SK-N-SH treated with all-trans-retinoic acid at 6 μM for 48 hours (cell line): ENCODE measurements at regions not wholly inside any gene's neighbourhood (a gene's known extent, or its start where the extent isn't known, plus 50 kb on each side); places are given as distances from the start of the nearest gene placed in this dataset.

Experiments
- BACH2 ChIP-seq: fragments of 250-450 bp; sonication (Bioruptor Pico); IDR thresholded peaks from 2 replicates; pipeline ENCODE4 v1.9.0; 2021; ENCODE audit warnings: mild to moderate bottlenecking, borderline replicate concordance
- CSRNP3 ChIP-seq: fragments of 250-450 bp; sonication (Bioruptor Pico); IDR thresholded peaks from 2 replicates; pipeline ENCODE4 v1.5.1; 2021; ENCODE audit warnings: mild to moderate bottlenecking, moderate library complexity
- GLIS3 ChIP-seq: fragments of 250-450 bp; sonication (Bioruptor Pico); IDR thresholded peaks from 2 replicates; pipeline ENCODE4 v1.5.0; 2020; ENCODE audit warnings: mild to moderate bottlenecking, moderate library complexity
- ISL1 ChIP-seq: fragments of 250-450 bp; sonication (Bioruptor Pico); IDR thresholded peaks from 2 replicates; pipeline ENCODE4 v2.1.2; 2022; ENCODE audit warnings: mild to moderate bottlenecking, moderate library complexity
- OSR1 ChIP-seq: fragments of 250-450 bp; sonication (Bioruptor Pico); IDR thresholded peaks from 2 replicates; pipeline ENCODE4 v1.8.0; 2022; ENCODE audit warnings: moderate library complexity, mild to moderate bottlenecking, inconsistent platforms
- PATZ1 ChIP-seq: fragments of 250-450 bp; sonication (Bioruptor Pico); IDR thresholded peaks from 2 replicates; pipeline ENCODE4 v1.8.0; 2020; ENCODE audit warnings: mild to moderate bottlenecking, moderate library complexity, borderline replicate concordance
- PPARA ChIP-seq: fragments of 250-450 bp; sonication (Bioruptor Pico); IDR thresholded peaks from 2 replicates; pipeline ENCODE4 v1.5.0; 2020; ENCODE audit warnings: mild to moderate bottlenecking, borderline replicate concordance
- SNAI2 ChIP-seq: fragments of 250-450 bp; sonication (Bioruptor Pico); IDR thresholded peaks from 2 replicates; pipeline ENCODE4 v1.5.0; 2020; ENCODE audit warnings: mild to moderate bottlenecking, moderate library complexity
- ZC3H10 ChIP-seq: fragments of 250-450 bp; sonication (Bioruptor Pico); IDR thresholded peaks from 2 replicates; pipeline ENCODE4 v1.5.1; 2021; ENCODE audit warnings: mild to moderate bottlenecking, moderate library complexity
- ZFP30 ChIP-seq: fragments of 450-650 bp; formaldehyde crosslinking; IDR thresholded peaks from 2 replicates; pipeline ENCODE4 v1.5.0; 2022; ENCODE audit warnings: mild to moderate bottlenecking, moderate library complexity
- ZNF70 ChIP-seq: fragments of 450-650 bp; formaldehyde crosslinking; IDR thresholded peaks from 2 replicates; pipeline ENCODE4 v1.5.0; 2020; ENCODE audit warnings: mild to moderate bottlenecking, moderate library complexity

GRCh38 chr12:67151886-67152285 lies 117.3 kb upstream of the CAND1 start:
- TF ChIP-seq BACH2 (CRISPR knock-in tag) (no peak), PPARA (CRISPR knock-in tag) (no peak), ISL1 (CRISPR knock-in tag) (no peak), SNAI2 (CRISPR knock-in tag) (no peak), ZFP30 (CRISPR knock-in tag) (no peak), ZNF70 (CRISPR knock-in tag) (no peak), PATZ1 (no peak), OSR1 (CRISPR knock-in tag) (no peak), GLIS3 (CRISPR knock-in tag) (no peak), CSRNP3 (CRISPR knock-in tag) (no peak), ZC3H10 (CRISPR knock-in tag) (no peak)
